IPS-20b (cell line): ENCODE measurements at regions not wholly inside any gene's neighbourhood (a gene's known extent, or its start where the extent isn't known, plus 50 kb on each side); places are given as distances from the start of the nearest gene placed in this dataset.

ENCODE experiments used
- H3K27ac ChIP-seq: one replicate; pipeline ENCODE4 v1.5.1; 2013; ENCODE audit warnings: low read length
- H3K27me3 ChIP-seq: 2 replicates; pipeline ENCODE4 v1.6.1; 2013; ENCODE audit warnings: mild to moderate bottlenecking, low read length, inconsistent platforms; ENCODE audit not compliant: insufficient read depth
- H3K36me3 ChIP-seq: 2 replicates; pipeline ENCODE4 v1.6.1; 2013; ENCODE audit warnings: low read depth, mild to moderate bottlenecking, inconsistent platforms, low read length, moderate library complexity; ENCODE audit not compliant: insufficient read depth
- H3K4me1 ChIP-seq: 2 replicates; pipeline ENCODE4 v1.6.1; 2013; ENCODE audit warnings: mild to moderate bottlenecking, control low read depth, inconsistent platforms, low read length, moderate library complexity; ENCODE audit not compliant: insufficient read depth
- H3K4me3 ChIP-seq: 2 replicates; pipeline ENCODE4 v1.5.1; 2013; ENCODE audit warnings: mild to moderate bottlenecking, low read length, inconsistent platforms
- H3K9ac ChIP-seq: 2 replicates; pipeline ENCODE4 v1.6.1; 2013; ENCODE audit warnings: low read depth, mild to moderate bottlenecking, inconsistent platforms, low read length, moderate library complexity
- H3K9me3 ChIP-seq: 2 replicates; pipeline ENCODE4 v1.6.1; 2013; ENCODE audit warnings: mild to moderate bottlenecking, low read depth, low read length, inconsistent platforms; ENCODE audit not compliant: insufficient read depth

GRCh38 chr2:15827001-15827400 lies 113.3 kb upstream of the MYCN start:
- Histone ChIP-seq H3K4me1 (peaks cover 16% of the 10 kb centered on the region), H3K9me3 (no peaks in the 10 kb centered on the region), H3K27ac (no peak overlapping the region), H3K36me3 (no peaks in the 10 kb centered on the region), H3K27me3 (no peaks in the 10 kb centered on the region), H3K4me3 (no peak overlapping the region), H3K9ac (no peak overlapping the region)

- Histone ChIP-seq H3K4me3 (no peak overlapping the region), H3K4me1 (peaks cover 16% of the 10 kb centered on the region), H3K27ac (no peak overlapping the region), H3K36me3 (no peaks in the 10 kb centered on the region), H3K9me3 (no peaks in the 10 kb centered on the region), H3K27me3 (no peaks in the 10 kb centered on the region), H3K9ac (no peak overlapping the region)
Measured at GRCh38 chr2:15828576-15828975, 111.8 kb upstream of the MYCN start.

- H3K9ac ChIP-seq = no peak overlapping the region
Measured at GRCh38 chr2:15829091-15829801, 111.1 kb upstream of the MYCN start.

GRCh38 chr2:15829985-15830384 lies 110.4 kb upstream of the MYCN start:
- no peaks in the 10 kb centered on the region for H3K36me3 ChIP-seq
- no peak overlapping the region for H3K4me3 ChIP-seq
- H3K9ac ChIP-seq = no peak overlapping the region
- no peak overlapping the region for H3K27ac ChIP-seq
- H3K9me3 ChIP-seq = no peaks in the 10 kb centered on the region
- peaks cover 16% of the 10 kb centered on the region for H3K4me1 ChIP-seq
- H3K27me3 ChIP-seq = no peaks in the 10 kb centered on the region

More at GRCh38 chr2:15829091-15829801, 111.1 kb upstream of the MYCN start:
- peaks cover 16% of the 10 kb centered on the region for H3K4me1 ChIP-seq
- no peak overlapping the region for H3K4me3 ChIP-seq
- H3K9me3 ChIP-seq = no peaks in the 10 kb centered on the region
- H3K36me3 ChIP-seq = no peaks in the 10 kb centered on the region
- no peak overlapping the region for H3K27ac ChIP-seq
- no peaks in the 10 kb centered on the region for H3K27me3 ChIP-seq

- no peaks in the 10 kb centered on the region for H3K36me3 ChIP-seq
- H3K9ac ChIP-seq = no peak overlapping the region
- H3K27me3 ChIP-seq = no peaks in the 10 kb centered on the region
- H3K4me1 ChIP-seq = peaks cover 8% of the 10 kb centered on the region
- H3K9me3 ChIP-seq = no peaks in the 10 kb centered on the region
- no peak overlapping the region for H3K4me3 ChIP-seq
- no peak overlapping the region for H3K27ac ChIP-seq
Measured at GRCh38 chr2:15830937-15831549, 109.3 kb upstream of the MYCN start.

GRCh38 chr2:15832030-15832709 lies 108.2 kb upstream of the MYCN start:
- H3K9me3 ChIP-seq = no peaks in the 10 kb centered on the region
- H3K9ac ChIP-seq = no peak overlapping the region
- H3K27me3 ChIP-seq = no peaks in the 10 kb centered on the region
- H3K4me3 ChIP-seq = no peak overlapping the region
- no peak overlapping the region for H3K27ac ChIP-seq
- H3K36me3 ChIP-seq = no peaks in the 10 kb centered on the region
- H3K4me1 ChIP-seq = no peaks in the 10 kb centered on the region

- Histone ChIP-seq H3K4me1 (no peaks in the 10 kb centered on the region), H3K9ac (no peak overlapping the region), H3K4me3 (no peak overlapping the region), H3K9me3 (no peaks in the 10 kb centered on the region), H3K36me3 (no peaks in the 10 kb centered on the region), H3K27ac (no peak overlapping the region), H3K27me3 (no peaks in the 10 kb centered on the region)
Measured at GRCh38 chr2:15832849-15833680, 107.3 kb upstream of the MYCN start.

- no peak overlapping the region for H3K9ac ChIP-seq
- no peaks in the 10 kb centered on the region for H3K36me3 ChIP-seq
- no peak overlapping the region for H3K4me3 ChIP-seq
- no peaks in the 10 kb centered on the region for H3K9me3 ChIP-seq
- no peaks in the 10 kb centered on the region for H3K4me1 ChIP-seq
- no peaks in the 10 kb centered on the region for H3K27me3 ChIP-seq
- H3K27ac ChIP-seq = no peak overlapping the region
Measured at GRCh38 chr2:15833731-15834130, 106.6 kb upstream of the MYCN start.

- H3K4me3 ChIP-seq = no peak overlapping the region
Measured at GRCh38 chr2:15834381-15835031, 105.8 kb upstream of the MYCN start.

GRCh38 chr2:15835991-15836688 lies 104.2 kb upstream of the MYCN start:
- H3K27me3 ChIP-seq = no peaks in the 10 kb centered on the region
- no peaks in the 10 kb centered on the region for H3K9me3 ChIP-seq
- no peaks in the 10 kb centered on the region for H3K4me1 ChIP-seq
- no peak overlapping the region for H3K9ac ChIP-seq
- no peak overlapping the region for H3K4me3 ChIP-seq
- H3K27ac ChIP-seq = no peak overlapping the region
- no peaks in the 10 kb centered on the region for H3K36me3 ChIP-seq

More at GRCh38 chr2:15834381-15835031, 105.8 kb upstream of the MYCN start:
- H3K27me3 ChIP-seq = no peaks in the 10 kb centered on the region
- H3K4me1 ChIP-seq = no peaks in the 10 kb centered on the region
- H3K9me3 ChIP-seq = no peaks in the 10 kb centered on the region
- H3K27ac ChIP-seq = no peak overlapping the region
- no peaks in the 10 kb centered on the region for H3K36me3 ChIP-seq
- no peak overlapping the region for H3K9ac ChIP-seq
